ENCODE measurements at regions not wholly inside any gene's neighbourhood (a gene's known extent, or its start where the extent isn't known, plus 50 kb on each side); places are given as distances from the start of the nearest gene placed in this dataset.
"Not testable (repeated sequence)": the region's sequence is repeated elsewhere in the genome, so short reads cannot be mapped to it uniquely, and the experiment has no call there.

DNA sequence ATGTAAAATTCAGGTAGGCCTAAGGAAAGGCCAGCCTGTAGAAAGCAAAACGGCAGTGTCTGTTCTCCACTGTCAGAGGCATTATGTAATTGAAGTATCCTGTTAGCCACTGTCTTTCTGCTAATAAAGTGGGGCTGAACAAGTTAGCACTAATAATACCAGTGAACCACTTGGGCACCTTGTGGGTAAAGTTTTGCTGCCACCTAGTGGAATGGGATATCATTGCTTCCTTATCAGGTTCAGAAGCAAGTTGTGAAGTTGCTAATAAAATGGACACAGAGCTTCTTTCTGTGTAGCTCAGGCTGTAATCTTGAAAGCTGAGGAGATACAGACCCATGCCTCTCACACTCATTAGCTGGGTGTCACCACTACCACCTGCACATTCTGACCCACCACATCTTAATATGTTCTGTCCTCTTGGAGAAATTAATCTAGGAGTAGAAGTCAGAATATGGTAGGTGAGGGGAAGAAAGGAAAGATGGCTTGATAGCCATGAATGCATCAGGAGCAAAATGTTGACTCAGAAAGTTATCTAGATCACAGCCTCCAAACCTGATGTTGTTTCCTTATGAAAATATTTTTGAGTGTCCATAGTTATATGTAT, 175.1 kb downstream of the SEPTIN7 start:
- peak in 1 of 3 donors; percentile 74 for DNase-seq
- H3K4me3 ChIP-seq = no peak overlapping the region
- no peaks in the 10 kb centered on the region for H3K9me3 ChIP-seq
- H3K36me3 ChIP-seq = no peaks in the 10 kb centered on the region
- no peaks in the 10 kb centered on the region for H3K4me1 ChIP-seq
- no peak for TF ChIP-seq POLR2A (IDR thresholded peaks at IDR 0.05)
- TF ChIP-seq, protein P1, sequence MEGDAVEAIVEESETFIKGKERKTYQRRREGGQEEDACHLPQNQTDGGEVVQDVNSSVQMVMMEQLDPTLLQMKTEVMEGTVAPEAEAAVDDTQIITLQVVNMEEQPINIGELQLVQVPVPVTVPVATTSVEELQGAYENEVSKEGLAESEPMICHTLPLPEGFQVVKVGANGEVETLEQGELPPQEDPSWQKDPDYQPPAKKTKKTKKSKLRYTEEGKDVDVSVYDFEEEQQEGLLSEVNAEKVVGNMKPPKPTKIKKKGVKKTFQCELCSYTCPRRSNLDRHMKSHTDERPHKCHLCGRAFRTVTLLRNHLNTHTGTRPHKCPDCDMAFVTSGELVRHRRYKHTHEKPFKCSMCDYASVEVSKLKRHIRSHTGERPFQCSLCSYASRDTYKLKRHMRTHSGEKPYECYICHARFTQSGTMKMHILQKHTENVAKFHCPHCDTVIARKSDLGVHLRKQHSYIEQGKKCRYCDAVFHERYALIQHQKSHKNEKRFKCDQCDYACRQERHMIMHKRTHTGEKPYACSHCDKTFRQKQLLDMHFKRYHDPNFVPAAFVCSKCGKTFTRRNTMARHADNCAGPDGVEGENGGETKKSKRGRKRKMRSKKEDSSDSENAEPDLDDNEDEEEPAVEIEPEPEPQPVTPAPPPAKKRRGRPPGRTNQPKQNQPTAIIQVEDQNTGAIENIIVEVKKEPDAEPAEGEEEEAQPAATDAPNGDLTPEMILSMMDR (IDR thresholded peaks at IDR 0.05) = peak; percentile 66 to 91 (median 83)
- H3K27me3 ChIP-seq = no peaks in the 10 kb centered on the region
- no peak overlapping the region for H3K27ac ChIP-seq

DNA sequence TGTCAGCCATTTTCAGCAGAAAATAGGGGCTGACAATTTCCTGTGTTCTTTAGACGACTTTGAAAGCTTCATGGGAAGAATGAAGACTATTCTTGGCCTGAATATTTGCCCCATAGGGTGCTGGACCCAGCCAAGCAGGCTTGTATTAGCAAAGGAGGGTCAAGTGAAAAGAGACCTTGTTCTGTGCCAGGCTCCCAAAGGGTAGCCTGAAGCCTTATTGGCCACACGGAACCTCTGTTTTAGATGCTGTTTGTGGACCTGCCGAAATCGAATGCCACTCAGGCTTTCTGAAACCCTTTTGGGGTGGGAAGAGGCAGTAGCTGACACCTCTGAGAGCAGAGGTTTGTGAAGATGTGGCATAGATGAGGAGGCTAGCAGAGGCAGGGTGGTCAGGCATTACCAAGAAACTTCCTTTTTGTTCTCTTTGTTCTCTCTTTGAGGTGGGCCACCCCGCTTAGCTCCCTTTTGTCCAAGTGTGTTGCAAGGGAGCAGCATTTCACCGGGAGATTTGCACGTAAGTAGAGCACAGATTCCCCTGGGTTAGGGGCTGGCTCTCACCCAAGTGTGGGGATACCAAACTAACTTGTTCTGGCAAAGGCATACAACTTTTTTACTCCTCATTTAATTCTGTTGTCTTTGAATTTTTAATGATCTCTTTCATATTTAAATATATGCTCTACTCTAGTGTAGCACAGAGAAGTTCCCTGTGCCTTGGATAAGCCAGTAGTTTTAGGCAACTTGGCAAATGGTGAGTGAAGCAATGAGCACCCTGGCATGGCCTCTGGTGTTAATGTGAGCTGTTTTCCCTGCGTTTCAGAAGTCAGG, 174.0 kb upstream of the EEPD1 start:
- H3K27ac ChIP-seq, H3K4me3 ChIP-seq, H3K27me3 ChIP-seq, DNase-seq, H3K36me3 ChIP-seq, H3K4me1 ChIP-seq, H3K9me3 ChIP-seq: not testable (repeated sequence)

DNA sequence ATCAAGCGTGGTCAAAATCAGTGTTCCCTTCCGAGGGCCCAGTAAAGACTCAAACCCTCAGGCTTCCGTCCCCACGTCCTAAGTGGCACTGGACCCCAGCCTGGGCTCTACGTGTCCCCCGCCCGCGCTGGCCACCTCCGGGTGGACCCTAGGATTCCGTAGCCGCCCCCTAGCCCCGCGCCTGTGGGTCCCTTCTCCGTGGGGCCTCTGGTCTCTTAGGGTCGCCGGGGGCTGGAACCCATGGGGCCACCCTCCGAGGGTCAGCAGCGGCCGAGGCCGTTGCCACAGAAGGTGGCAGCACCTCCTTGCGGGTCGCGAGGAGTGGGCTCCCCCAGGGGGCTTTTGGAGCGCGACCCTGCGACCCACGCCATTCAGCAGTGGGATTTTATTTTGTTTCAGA, 170.5 kb upstream of the EEPD1 start:
- Histone ChIP-seq H3K9me3 (no peaks in the 10 kb centered on the region), H3K36me3 (no peaks in the 10 kb centered on the region), H3K4me1 (no peaks in the 10 kb centered on the region), H3K27ac (no peak overlapping the region), H3K27me3 (no peaks in the 10 kb centered on the region), H3K4me3 (no peak overlapping the region)
- no peak for DNase-seq
- TF ChIP-seq, protein P1 (IDR thresholded peaks at IDR 0.05) = no peak
- no peak for TF ChIP-seq POLR2A (IDR thresholded peaks at IDR 0.05)

DNA sequence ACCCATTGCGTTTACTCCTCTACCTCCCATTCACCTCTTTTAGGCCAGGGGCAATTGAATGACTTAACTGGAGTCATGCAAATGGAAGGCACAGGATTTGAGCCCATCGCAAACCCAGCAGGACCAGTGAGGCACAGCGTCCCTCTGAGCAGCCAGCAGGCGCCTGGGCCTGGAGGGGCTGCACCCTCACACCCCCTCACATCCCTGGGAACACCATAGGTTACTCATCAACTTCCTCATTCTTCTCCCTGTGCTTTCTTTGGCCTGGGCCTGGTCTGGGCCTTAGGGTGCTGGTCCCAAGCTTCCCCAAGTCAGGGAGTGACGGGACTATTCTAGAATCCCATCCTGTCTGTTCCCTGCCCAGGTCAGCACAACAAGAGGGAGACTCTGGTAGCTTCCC, 169.4 kb upstream of the EEPD1 start:
- TF ChIP-seq POLR2A (IDR thresholded peaks at IDR 0.05) = no peak
- TF ChIP-seq, protein P1 (IDR thresholded peaks at IDR 0.05) = no peak
- Histone ChIP-seq H3K27me3 (no peaks in the 10 kb centered on the region), H3K4me1 (no peaks in the 10 kb centered on the region), H3K4me3 (no peak overlapping the region), H3K9me3 (no peaks in the 10 kb centered on the region), H3K36me3 (no peaks in the 10 kb centered on the region), H3K27ac (no peak overlapping the region)
- DNase-seq = no peak

DNA sequence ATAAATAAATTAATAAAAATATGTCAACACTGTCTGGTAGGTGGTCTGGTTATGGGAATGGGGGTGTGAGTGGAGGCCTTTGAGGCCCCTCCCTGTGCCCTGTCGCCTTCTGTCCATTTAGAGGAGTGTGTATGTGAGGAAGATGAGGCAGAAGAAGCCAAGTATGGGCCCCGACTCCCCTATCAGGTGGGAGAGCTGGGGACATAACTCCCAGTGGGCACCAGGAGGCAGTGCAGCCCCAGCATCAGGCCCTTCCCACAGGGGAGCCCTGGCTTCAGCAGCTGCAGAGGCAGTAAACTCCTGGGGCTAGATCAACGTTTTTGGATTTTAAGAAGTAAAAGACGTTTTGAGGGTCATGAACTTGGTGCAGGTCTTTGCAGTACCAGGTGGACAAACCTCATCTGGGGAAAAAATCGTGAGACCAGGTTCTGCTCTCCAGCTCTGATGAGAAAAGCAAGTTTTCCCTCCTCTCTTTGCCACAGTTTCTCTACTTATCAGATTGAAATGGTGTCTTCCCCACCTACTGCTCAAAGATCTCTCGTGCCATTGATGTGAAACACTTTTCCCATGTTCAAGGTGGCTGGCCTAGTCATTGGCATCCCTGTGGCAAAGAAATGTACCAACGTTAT, 167.8 kb upstream of the EEPD1 start:
- Histone ChIP-seq H3K4me3 (no peak overlapping the region), H3K27ac (no peak overlapping the region), H3K4me1 (no peaks in the 10 kb centered on the region), H3K9me3 (no peaks in the 10 kb centered on the region), H3K36me3 (no peaks in the 10 kb centered on the region), H3K27me3 (no peaks in the 10 kb centered on the region)
- TF ChIP-seq, protein P1 (IDR thresholded peaks at IDR 0.05) = peak; percentile 76 to 96 (median 94)
- TF ChIP-seq POLR2A (IDR thresholded peaks at IDR 0.05) = no peak
- DNase-seq = peak; percentile 70 to 91 (median 82)

DNA sequence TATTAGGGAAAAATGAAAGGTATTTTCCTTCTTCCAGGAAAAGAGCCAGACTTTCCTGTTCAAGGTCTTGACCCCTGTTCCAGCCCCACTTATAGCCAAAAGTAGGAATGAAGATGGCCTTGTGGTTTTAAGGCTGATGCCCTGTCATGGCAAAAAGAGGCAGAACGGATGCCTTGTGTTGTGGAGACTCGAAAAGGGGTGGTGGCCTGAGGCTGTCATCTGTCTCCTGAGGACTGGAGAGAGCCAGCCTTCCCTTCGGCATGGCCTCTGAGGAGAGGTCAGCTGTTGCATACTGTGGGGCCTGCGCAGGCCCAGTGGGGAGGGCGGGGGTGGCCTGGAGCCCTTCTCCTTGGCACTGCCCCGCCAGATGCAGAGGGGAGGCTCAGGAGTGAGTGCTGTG, 166.0 kb upstream of the EEPD1 start:
- no peaks in the 10 kb centered on the region for H3K36me3 ChIP-seq
- no peak overlapping the region for H3K27ac ChIP-seq
- no peak overlapping the region for H3K4me3 ChIP-seq
- H3K4me1 ChIP-seq = no peaks in the 10 kb centered on the region
- H3K9me3 ChIP-seq = no peaks in the 10 kb centered on the region
- H3K27me3 ChIP-seq = no peaks in the 10 kb centered on the region
- no peak for DNase-seq
- TF ChIP-seq, protein P1 (IDR thresholded peaks at IDR 0.05) = no peak
- no peak for TF ChIP-seq POLR2A (IDR thresholded peaks at IDR 0.05)

All from Peyer's patch (tissue), 4 donors.